ENCODE measurements at regions not wholly inside any gene's neighbourhood (a gene's known extent, or its start where the extent isn't known, plus 50 kb on each side); places are given as distances from the start of the nearest gene placed in this dataset.

DNA sequence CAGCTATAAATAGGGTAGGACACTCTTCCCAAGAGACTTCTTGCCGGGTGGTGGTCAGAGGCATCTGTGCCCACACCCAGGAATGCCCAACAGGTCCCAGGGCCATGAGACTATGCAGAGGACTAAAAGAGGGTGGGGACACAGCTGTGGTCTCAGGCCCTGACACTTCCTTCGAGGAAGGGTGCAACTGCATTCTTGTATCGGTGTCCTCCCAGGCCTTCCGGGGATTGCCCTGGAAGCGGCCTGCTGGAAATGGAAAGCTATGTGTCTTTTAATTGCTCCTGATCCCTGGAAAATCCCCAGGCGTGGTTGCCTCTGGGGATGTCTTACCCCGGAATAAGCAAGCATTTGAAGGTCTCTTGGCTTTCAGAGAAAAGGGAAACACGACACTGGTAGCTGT is 176.7 kb downstream of the SOX11 start:
- H3K27me3 ChIP-seq (ENCODE audit: control insufficient read depth, insufficient read depth, low read length), result no peaks in the 10 kb centered on the region
- no peaks in the 10 kb centered on the region for H3K36me3 ChIP-seq (replicated peaks; ENCODE audit: control insufficient read depth, insufficient read depth, low read length)
- DNase-seq, result no peak
- H3K4me3 ChIP-seq (ENCODE audit: insufficient read depth, low read depth, low read length), result no peak overlapping the region

DNA sequence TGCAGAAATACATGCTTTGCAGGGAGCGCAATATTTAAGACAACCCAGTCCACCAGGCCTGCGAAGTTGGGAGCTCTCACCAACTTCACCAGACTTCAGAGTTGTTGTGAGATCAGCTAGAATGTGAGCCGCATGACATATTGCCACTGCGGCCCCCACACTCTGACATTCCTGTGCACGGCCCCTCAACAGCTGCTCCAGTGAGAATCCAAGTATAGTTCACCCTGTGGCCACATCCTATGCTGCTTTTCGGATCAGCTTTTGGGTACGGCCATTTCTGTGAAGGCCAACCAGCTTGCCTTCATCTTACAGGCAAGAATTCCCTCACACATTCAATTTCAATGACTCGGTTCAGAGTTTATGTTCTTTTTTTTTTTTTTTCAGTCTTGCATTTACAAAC is 177.8 kb downstream of the SOX11 start:
- Histone ChIP-seq H3K27me3 (ENCODE audit: control insufficient read depth, insufficient read depth, low read length) (no peaks in the 10 kb centered on the region), H3K36me3 (replicated peaks; ENCODE audit: control insufficient read depth, insufficient read depth, low read length) (no peaks in the 10 kb centered on the region), H3K4me3 (ENCODE audit: insufficient read depth, low read depth, low read length) (no peak overlapping the region)
- DNase-seq, result no peak

DNA sequence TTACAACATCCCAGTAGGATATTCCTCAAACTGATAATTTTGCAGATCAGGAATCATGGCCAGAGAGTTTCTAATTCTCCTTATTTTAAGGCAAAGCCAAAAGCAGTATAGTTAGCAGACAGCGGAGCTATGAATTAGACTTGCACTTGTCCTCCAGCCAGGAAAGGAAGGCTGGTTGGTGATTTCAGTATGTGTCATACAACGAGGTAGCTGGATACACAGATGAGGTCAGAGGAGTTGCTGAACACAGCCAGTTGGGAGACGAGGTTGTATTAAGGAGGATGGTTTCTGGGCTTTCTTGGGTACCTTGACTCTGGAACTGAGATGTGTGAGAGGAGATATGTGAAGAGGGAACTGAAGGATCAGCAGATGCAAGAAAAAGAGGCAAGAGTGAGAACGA is 185.2 kb downstream of the SOX11 start:
- Histone ChIP-seq H3K36me3 (replicated peaks; ENCODE audit: control insufficient read depth, insufficient read depth, low read length) (no peaks in the 10 kb centered on the region), H3K27me3 (ENCODE audit: control insufficient read depth, insufficient read depth, low read length) (no peaks in the 10 kb centered on the region), H3K4me3 (ENCODE audit: insufficient read depth, low read depth, low read length) (no peak overlapping the region)
- DNase-seq, result no peak

DNA sequence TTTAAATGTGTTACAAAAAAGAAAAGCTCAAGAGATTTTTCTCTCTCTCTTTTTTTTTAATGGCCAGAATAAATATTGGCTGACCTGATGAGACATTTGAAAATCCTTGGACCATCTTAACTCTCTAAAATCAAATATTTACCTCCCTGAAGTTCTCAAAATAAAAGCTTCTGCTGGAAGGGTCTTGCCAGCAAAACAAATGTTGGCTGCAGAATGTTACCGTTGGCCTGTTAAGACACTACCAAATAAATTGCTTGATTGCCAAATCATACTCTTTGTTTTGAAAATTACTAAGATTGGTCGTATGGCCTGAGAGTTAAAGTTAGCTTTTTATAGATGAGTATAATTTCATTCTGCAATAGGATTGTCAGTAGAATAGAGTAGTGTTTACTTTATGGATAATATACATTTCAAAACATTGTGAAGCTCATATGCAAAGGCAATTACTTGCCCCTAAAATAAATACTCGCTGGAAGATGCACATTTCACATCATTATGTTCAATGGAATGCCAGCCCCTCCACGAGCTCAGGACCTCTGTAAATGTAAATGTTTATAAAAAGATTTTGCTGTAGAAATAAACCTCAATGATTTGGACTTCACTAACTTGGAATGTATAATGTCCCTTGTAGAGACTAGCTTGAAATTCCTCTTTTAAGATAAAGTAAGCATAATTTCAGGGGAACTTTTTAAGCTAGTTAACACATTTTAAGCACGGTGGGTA is 193.4 kb downstream of the SOX11 start:
- no peaks in the 10 kb centered on the region for H3K36me3 ChIP-seq (replicated peaks; ENCODE audit: control insufficient read depth, insufficient read depth, low read length)
- H3K4me3 ChIP-seq (ENCODE audit: insufficient read depth, low read depth, low read length), result no peak overlapping the region
- DNase-seq, result no peak
- no peaks in the 10 kb centered on the region for H3K27me3 ChIP-seq (ENCODE audit: control insufficient read depth, insufficient read depth, low read length)

DNA sequence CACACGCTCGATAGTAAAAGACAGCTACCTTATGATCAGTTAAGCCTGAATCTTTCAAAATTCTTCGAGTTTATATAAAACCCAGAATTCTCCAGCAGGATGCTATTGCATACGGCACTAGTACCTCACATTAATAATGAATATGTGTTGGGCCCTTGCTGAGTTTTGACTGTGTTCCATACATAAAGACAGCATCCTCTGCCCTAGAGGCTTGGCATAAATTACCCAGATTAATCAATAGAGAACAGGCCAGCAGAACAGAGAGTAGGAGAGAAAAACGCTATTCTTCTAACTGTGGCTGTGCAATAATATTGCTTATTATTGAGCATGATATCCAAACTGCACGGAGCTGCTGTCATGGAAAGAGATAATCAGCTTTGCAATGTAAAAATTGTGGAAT is 194.3 kb downstream of the SOX11 start:
- H3K36me3 ChIP-seq (replicated peaks; ENCODE audit: control insufficient read depth, insufficient read depth, low read length), result no peaks in the 10 kb centered on the region
- H3K27me3 ChIP-seq (ENCODE audit: control insufficient read depth, insufficient read depth, low read length), result no peaks in the 10 kb centered on the region
- DNase-seq, result no peak
- H3K4me3 ChIP-seq (ENCODE audit: insufficient read depth, low read depth, low read length), result no peak overlapping the region

DNA sequence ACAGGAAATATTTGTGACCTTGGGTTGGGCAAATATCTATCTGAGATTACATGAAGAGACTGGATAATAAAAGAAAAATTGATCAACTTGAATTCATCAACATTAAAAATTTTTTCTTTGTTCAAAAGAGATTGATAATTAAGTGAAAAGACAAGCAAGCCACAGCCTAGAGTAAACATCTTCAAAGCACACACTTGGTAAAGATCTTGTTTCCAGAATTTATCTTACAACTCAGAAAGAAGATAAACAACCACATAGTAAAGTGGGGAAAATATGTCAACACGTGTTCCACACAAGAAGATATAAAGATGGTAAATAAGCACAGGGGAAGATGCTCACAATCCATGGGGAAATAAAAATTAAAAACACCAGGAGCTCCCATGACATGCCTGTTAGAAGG is 195.9 kb downstream of the SOX11 start:
- Histone ChIP-seq H3K4me3 (ENCODE audit: insufficient read depth, low read depth, low read length) (no peak overlapping the region), H3K36me3 (replicated peaks; ENCODE audit: control insufficient read depth, insufficient read depth, low read length) (no peaks in the 10 kb centered on the region), H3K27me3 (ENCODE audit: control insufficient read depth, insufficient read depth, low read length) (no peaks in the 10 kb centered on the region)
- no peak for DNase-seq

DNA sequence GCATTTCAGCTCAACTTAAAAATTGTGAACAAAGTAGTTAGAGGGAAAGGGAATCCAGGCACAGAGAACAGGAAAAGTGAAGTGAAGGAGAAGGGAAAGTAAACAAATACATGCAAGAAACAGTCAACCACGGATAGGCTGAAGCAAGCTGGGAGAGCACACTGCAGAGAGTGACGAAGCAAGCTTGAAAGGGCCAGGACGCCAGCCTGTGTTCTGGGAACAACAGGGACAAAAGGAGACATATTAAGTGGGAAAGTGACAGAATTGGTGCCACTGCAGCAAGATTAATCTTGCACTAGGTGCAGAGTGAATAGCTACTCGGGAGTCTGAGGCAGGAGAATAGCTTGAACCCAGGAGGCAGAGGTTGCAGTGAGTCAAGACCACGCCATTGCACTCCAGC is 197.3 kb downstream of the SOX11 start:
- H3K27me3 ChIP-seq (ENCODE audit: control insufficient read depth, insufficient read depth, low read length), result no peaks in the 10 kb centered on the region
- H3K36me3 ChIP-seq (replicated peaks; ENCODE audit: control insufficient read depth, insufficient read depth, low read length), result no peaks in the 10 kb centered on the region
- no peak for DNase-seq
- H3K4me3 ChIP-seq (ENCODE audit: insufficient read depth, low read depth, low read length), result no peak overlapping the region

DNA sequence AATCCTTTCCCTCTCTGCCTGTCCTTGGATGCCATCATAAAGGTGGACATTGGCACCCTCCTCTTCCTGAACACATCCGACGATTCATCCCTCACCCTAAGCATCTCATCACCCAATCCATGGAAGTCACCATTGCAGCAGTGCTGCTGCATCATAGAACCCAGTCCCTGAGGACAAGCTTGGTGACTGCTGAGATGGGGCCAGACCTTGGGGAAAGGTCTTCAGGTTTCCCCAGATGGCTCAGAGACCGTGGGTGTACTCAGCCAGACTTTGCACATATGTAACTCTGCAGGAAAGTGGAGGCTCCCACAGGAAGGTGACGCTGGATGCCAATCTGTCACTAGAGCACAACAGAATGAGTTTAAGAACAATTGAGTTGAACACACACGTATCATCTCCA is 202.2 kb downstream of the SOX11 start:
- H3K36me3 ChIP-seq (replicated peaks; ENCODE audit: control insufficient read depth, insufficient read depth, low read length), result no peaks in the 10 kb centered on the region
- H3K27me3 ChIP-seq (ENCODE audit: control insufficient read depth, insufficient read depth, low read length), result no peaks in the 10 kb centered on the region
- no peak for DNase-seq
- H3K4me3 ChIP-seq (ENCODE audit: insufficient read depth, low read depth, low read length), result no peak overlapping the region

DNA sequence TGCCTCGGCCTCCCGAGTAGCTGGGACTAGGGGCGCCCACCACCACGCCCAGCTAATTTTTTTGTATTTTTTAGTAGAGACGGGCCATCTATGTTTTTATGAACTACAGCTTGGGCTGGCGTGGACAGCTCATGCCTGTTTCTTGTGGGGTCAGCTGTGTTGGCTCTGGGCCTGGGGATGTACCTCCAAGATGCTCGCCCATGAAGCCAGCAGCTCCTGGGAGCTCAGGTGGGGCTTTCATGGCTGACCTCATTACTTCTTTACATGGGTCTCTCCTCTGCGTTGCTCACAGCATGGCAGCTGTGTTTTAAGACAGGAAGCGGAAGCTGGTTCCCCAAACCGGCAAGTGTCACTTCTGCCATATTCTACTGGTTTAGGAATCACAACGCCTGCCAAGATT is 203.1 kb downstream of the SOX11 start:
- H3K4me3 ChIP-seq (ENCODE audit: insufficient read depth, low read depth, low read length), result no peak overlapping the region
- no peaks in the 10 kb centered on the region for H3K27me3 ChIP-seq (ENCODE audit: control insufficient read depth, insufficient read depth, low read length)
- H3K36me3 ChIP-seq (replicated peaks; ENCODE audit: control insufficient read depth, insufficient read depth, low read length), result no peaks in the 10 kb centered on the region
- DNase-seq, result no peak

DNA sequence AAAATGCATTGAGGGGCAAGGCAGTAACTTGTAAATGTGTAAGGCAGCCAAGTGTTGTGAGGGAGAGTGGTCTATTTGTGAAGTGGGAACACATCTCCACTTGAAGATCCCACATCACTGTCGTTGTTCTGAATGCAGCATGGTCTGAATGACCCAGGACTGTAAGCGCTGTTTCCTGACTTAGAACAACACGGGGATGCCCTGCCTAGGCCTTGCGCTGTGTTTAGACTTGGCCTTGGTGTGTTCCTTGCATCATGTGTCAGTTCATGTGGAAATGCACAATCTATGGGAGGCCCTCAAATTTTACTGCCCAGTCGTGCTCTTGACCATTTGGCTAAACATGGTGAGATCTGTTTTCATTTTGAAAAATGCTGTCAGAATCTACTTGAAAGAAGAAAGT is 205.1 kb downstream of the SOX11 start:
- Histone ChIP-seq H3K36me3 (replicated peaks; ENCODE audit: control insufficient read depth, insufficient read depth, low read length) (no peaks in the 10 kb centered on the region), H3K27me3 (ENCODE audit: control insufficient read depth, insufficient read depth, low read length) (no peaks in the 10 kb centered on the region), H3K4me3 (ENCODE audit: insufficient read depth, low read depth, low read length) (no peak overlapping the region)
- no peak for DNase-seq

DNA sequence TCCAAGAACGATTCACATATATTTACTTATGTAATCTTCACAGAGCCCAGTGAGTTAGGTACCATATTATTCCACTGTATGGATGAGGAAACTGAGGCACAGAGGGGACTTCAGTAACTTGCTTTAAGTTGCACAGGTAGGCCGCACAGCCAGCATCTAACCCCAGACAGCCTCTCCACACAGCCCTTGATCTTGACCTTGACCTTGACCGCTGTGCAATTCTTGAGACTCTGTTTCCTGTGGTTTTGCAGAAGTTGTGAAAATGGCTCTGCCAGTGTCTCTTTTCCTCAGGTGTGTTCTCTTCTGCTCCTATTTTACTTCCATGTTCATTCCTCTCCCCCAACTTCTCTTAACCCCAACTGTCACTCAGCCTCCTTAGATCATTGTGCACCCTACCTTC is 206.5 kb downstream of the SOX11 start:
- Histone ChIP-seq H3K27me3 (ENCODE audit: control insufficient read depth, insufficient read depth, low read length) (no peaks in the 10 kb centered on the region), H3K4me3 (ENCODE audit: insufficient read depth, low read depth, low read length) (no peak overlapping the region), H3K36me3 (replicated peaks; ENCODE audit: control insufficient read depth, insufficient read depth, low read length) (no peaks in the 10 kb centered on the region)
- DNase-seq, result no peak

DNA sequence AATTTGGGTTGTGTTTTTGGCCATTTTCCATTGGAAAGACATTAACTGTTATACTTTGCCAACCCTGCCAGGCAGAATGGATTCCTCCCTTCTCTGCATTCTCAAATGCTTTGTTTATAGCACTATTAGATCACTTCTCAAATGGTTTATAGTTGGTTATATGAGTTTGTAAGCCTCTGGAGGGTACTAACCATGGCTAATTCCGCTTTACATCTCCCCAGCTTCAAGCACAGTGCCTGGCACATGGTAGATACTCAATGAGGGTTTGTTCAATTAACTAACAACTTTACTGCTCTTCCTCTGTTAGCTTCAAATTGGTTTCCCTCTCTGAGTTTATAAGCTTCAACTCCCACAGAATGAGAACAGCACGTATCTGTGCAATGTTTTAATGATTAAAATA is 213.5 kb downstream of the SOX11 start:
- H3K4me3 ChIP-seq (ENCODE audit: insufficient read depth, low read depth, low read length), result no peak overlapping the region
- H3K36me3 ChIP-seq (replicated peaks; ENCODE audit: control insufficient read depth, insufficient read depth, low read length), result no peaks in the 10 kb centered on the region
- peaks cover 17% of the 10 kb centered on the region for H3K27me3 ChIP-seq (ENCODE audit: control insufficient read depth, insufficient read depth, low read length)
- no peak for DNase-seq

DNA sequence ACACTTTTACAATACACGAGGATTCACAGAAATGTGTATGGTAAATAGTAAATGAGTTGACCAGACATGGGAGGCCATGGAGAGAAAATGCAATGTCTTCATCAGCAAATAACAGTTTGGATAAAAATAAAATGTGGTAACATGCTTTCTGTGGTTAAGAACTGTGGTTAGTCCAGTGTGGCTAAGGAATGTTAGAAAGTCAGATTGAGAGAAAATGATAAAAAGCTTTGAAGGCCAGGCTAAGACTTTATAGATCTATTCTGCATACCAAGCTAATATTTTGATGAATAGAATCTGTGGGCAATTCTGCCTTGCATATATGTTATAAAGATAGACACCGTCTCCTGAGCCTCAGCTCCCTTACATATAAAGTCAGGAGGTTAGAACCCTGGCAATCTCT is 215.9 kb downstream of the SOX11 start:
- Histone ChIP-seq H3K4me3 (ENCODE audit: insufficient read depth, low read depth, low read length) (no peak overlapping the region), H3K27me3 (ENCODE audit: control insufficient read depth, insufficient read depth, low read length) (peaks cover 41% of the 10 kb centered on the region), H3K36me3 (replicated peaks; ENCODE audit: control insufficient read depth, insufficient read depth, low read length) (no peaks in the 10 kb centered on the region)
- DNase-seq, result no peak

DNA sequence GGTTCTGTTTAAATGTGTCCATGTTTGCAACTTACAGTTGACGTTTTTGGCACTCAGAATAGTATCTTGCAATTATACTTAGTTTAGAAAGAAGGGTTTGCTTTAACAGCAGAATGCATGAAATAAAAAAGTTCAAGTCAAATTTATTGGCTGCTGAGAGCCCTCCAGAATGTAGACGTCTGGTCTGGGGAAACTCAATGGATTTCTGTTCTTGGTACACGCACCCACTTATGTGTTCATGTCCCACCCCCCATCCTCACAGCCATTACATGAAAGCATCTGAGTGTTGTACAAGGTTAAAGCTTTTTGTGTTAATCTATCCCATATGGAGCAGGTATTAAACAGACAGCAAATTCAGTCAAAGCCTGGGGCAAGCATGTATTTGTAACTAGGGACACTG is 219.5 kb downstream of the SOX11 start:
- no peaks in the 10 kb centered on the region for H3K36me3 ChIP-seq (replicated peaks; ENCODE audit: control insufficient read depth, insufficient read depth, low read length)
- no peak overlapping the region for H3K4me3 ChIP-seq (ENCODE audit: insufficient read depth, low read depth, low read length)
- no peak for DNase-seq
- H3K27me3 ChIP-seq (ENCODE audit: control insufficient read depth, insufficient read depth, low read length), result peaks cover 51% of the 10 kb centered on the region

DNA sequence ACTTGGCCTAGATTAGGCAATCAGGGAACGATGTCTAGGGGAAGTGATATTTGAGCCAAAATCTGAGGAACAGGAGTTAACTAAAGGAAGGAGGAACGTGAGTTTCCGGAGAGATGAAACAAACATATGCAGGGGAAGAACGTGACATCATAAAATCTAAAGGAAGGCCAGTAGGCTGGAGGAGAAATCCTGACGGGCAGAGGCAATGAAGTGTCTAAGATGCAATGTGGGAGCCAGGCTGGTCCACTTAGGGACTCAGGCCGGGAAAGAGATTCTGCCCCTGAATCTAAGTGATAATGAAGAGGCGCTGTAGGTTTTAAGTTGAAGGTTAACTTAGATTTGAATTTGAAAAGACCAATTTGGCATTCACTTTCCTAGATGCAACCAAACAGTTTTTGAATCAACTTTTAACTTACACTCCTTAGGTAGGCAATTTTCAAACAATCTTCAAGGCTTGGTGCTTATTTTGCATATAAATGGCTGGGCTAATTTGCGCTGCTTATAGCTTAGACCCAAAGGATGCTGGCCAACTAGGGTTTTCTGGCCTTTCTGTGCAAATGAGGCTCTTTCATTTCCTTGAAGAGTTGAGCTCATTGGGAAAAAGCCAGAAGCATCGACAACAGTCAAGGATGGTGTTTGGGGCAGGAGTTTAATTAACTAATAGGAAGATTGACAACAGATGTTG is 221.7 kb downstream of the SOX11 start:
- H3K36me3 ChIP-seq (replicated peaks; ENCODE audit: control insufficient read depth, insufficient read depth, low read length), result no peaks in the 10 kb centered on the region
- H3K4me3 ChIP-seq (ENCODE audit: insufficient read depth, low read depth, low read length), result no peak overlapping the region
- no peak for DNase-seq
- H3K27me3 ChIP-seq (ENCODE audit: control insufficient read depth, insufficient read depth, low read length), result peaks cover 48% of the 10 kb centered on the region
